Brain microvascular endothelial cell (primary cell): ENCODE measurements at regions not wholly inside any gene's neighbourhood (a gene's known extent, or its start where the extent isn't known, plus 50 kb on each side); places are given as distances from the start of the nearest gene placed in this dataset.

Experiments used
- DNase-seq: peaks from one replicate; pipeline ENCODE4 v3.0.0-alpha.2; 2020
- H3K27ac ChIP-seq: fragments of 250-450 bp; sonication (Bioruptor Pico); 2 replicates; pipeline ENCODE4 v1.5.1; 2020; ENCODE audit warnings: mild to moderate bottlenecking, moderate library complexity
- H3K27me3 ChIP-seq: fragments of 250-450 bp; sonication (Bioruptor Pico); replicated peaks from 2 replicates; pipeline ENCODE4 v1.5.1; 2020; ENCODE audit warnings: mild to moderate bottlenecking
- H3K36me3 ChIP-seq: fragments of 250-450 bp; sonication (Bioruptor Pico); replicated peaks from 2 replicates; pipeline ENCODE4 v1.5.1; 2020; ENCODE audit warnings: mild to moderate bottlenecking
- H3K4me3 ChIP-seq: 2 replicates; pipeline ENCODE4 v1.5.1; 2011; ENCODE audit warnings: low read depth, mild to moderate bottlenecking, control low read depth, low read length, moderate library complexity
- in situ Hi-C: cut with HindIII; loops from 2 replicates; pipeline ENCODE4 v1.10.0; 2017; ENCODE audit warnings: low sequenced_read_pairs, low pct_ligation_motif_present
- TF ChIP-seq, protein P1 (sequence below): IDR thresholded peaks from 2 replicates; pipeline ENCODE4 v1.5.1; 2011; ENCODE audit warnings: low read depth, mild to moderate bottlenecking, moderate library complexity, low read length, control low read depth, inconsistent platforms; ENCODE audit errors: missing control alignments

DNA sequence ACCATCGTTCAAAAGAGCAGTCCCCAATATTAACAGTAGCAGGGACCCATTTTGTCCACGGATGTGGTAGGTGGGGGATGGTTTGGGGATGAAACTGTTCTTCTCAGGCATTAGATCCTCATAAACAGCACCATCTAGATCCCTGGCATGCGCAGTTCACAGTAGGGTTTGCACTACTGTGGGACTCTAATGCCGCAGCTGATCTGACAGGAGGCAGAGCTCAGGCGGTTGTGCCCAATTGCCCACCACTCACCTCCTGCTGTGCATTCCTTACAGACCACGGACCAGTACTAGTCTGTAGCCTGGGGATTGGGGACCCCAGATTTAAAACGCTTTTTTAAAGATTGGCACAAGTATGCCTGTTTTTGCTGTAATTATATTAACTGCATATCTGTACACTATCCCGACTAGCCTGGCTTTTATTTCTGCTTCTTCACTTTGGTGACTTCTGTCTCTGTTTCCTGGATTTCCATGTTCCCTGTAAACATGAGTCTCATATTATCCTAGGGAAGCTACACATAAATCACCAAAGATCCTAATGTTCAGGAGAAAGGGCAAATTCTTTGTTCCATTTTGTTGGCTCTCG lies 163.3 kb upstream of the AKR1E2 start:
- DNase-seq = no peak
- TF ChIP-seq, protein P1, sequence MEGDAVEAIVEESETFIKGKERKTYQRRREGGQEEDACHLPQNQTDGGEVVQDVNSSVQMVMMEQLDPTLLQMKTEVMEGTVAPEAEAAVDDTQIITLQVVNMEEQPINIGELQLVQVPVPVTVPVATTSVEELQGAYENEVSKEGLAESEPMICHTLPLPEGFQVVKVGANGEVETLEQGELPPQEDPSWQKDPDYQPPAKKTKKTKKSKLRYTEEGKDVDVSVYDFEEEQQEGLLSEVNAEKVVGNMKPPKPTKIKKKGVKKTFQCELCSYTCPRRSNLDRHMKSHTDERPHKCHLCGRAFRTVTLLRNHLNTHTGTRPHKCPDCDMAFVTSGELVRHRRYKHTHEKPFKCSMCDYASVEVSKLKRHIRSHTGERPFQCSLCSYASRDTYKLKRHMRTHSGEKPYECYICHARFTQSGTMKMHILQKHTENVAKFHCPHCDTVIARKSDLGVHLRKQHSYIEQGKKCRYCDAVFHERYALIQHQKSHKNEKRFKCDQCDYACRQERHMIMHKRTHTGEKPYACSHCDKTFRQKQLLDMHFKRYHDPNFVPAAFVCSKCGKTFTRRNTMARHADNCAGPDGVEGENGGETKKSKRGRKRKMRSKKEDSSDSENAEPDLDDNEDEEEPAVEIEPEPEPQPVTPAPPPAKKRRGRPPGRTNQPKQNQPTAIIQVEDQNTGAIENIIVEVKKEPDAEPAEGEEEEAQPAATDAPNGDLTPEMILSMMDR = no peak
- H3K27me3 ChIP-seq = no peaks in the 10 kb centered on the region
- no peaks in the 10 kb centered on the region for H3K36me3 ChIP-seq
- H3K27ac ChIP-seq = peak overlapping the region; percentile 97
- in situ Hi-C loops = no loop called here
- H3K4me3 ChIP-seq = no peak overlapping the region

DNA sequence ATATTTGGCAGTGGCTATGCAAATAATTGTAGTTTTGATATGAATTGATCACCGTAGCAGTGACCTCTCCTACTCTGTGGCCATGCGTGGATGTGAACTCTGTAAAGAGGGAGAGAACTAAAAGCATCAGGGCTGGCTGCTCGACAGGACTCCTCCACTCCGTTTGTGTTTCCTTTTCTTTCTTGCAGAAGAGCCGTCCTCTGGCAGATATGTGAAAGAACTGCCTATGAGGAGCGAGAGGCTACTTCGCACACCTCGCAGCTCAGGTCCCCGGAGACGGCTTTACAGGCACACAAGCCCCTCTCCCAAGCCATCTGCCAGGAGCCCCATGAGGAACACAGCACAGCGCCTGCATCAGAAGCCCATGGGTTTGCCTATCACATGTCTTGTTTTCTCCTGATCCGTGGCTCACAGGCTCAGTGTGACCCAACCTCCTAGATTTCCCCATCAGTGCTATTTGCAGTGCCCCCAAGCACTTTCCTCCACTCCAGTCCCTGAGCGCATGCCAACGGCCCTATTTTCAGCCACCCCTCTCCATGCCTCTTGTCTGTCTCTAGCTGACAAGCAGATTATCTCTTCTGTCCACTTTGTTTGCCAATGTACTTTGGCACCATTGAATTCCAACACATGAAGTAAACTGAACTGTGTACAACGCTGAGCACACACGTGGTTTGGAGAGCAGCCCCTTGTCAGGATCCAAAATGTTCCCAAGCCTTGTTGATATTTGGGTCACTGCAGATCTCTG lies 164.3 kb upstream of the AKR1E2 start:
- Histone ChIP-seq H3K4me3 (no peak overlapping the region), H3K27me3 (no peaks in the 10 kb centered on the region), H3K36me3 (no peaks in the 10 kb centered on the region), H3K27ac (no peak overlapping the region)
- in situ Hi-C loops = no loop called here
- DNase-seq = no peak
- TF ChIP-seq, protein P1 = no peak

DNA sequence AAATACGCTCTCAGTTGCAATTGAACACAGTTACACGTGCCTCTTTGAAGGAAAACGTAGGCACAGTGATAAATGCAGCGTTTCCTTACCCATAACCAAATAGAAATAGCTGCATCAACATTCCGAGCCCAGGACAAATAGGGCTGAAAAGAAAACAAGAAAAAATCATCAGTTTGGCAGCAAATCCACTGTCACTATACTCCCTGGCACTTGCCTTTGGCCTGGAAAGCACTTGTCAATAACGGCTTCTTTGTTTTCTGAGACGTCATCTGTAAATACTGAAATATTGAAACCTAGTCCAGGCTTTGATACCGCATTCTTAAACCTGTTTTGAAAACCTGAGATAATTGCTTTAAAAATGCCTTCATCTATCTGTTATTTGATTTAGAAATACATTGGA lies 167.2 kb upstream of the AKR1E2 start:
- in situ Hi-C loops = loop anchor here (10.0 kb wide), 1 partner anchor 106 kb away; no protein-coding TSS in a partner anchor
- H3K36me3 ChIP-seq = no peaks in the 10 kb centered on the region
- no peaks in the 10 kb centered on the region for H3K27me3 ChIP-seq
- TF ChIP-seq, protein P1 = no peak
- H3K27ac ChIP-seq = no peak overlapping the region
- no peak for DNase-seq
- H3K4me3 ChIP-seq = no peak overlapping the region

DNA sequence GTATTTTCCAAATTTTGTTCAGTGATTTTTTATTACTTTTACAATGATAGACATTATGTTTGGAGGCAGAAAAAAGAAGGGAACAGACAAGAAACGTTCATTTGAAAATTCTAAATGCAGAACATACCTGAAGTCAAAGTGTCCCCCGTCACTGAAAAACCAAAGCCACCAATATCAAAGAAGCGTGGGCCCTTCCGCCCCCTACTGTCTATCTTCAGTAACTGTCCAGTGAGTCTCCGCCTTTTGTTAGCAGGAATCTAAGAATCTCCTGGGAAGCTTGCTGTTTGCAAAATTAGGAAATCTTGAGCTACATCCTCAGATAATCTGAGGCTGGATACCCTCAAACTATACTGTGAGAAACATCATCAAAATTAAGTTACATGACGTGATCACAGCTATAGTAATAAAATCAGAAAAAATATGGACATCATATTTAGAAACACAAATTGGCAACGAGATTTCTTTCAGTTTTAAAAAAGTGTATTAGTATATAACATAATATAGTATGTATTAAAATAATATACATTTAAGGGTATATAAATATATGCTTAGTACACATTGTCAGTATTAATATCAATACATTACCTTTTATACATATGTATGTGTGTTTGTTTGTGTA lies 169.3 kb upstream of the AKR1E2 start:
- Histone ChIP-seq H3K36me3 (no peaks in the 10 kb centered on the region), H3K27me3 (no peaks in the 10 kb centered on the region), H3K27ac (no peak overlapping the region), H3K4me3 (no peak overlapping the region)
- in situ Hi-C loops = loop anchor here (10.0 kb wide), 1 partner anchor 108 kb away; no protein-coding TSS in a partner anchor
- TF ChIP-seq, protein P1 = peak; percentile 89
- DNase-seq = peak; percentile 54

DNA sequence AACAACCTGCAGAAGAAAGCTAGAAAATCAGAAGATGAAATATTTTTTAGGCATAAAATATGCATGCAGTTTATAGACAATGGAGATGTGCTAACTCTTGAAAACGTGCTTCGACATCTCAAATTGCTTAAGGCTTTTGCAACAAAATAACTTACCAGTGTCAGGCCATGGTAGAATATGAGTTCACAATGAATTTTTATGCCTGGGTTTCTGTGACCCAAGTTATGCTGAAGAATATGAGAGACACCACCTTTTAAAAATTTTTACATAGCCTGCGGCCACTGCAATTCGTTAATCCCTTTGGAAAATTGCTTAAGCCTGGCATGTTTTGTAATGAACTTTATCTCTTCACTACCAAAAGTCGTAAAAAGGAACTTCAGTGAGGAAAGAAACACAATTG lies 170.1 kb upstream of the AKR1E2 start:
- TF ChIP-seq, protein P1 = no peak
- in situ Hi-C loops = loop anchor here (10.0 kb wide), 1 partner anchor 109 kb away; no protein-coding TSS in a partner anchor
- DNase-seq = no peak
- Histone ChIP-seq H3K27ac (no peak overlapping the region), H3K4me3 (no peak overlapping the region), H3K27me3 (no peaks in the 10 kb centered on the region), H3K36me3 (no peaks in the 10 kb centered on the region)
